Keratinocyte (primary cell): ENCODE measurements at regions not wholly inside any gene's neighbourhood (a gene's known extent, or its start where the extent isn't known, plus 50 kb on each side); places are given as distances from the start of the nearest gene placed in this dataset.
"Not testable (repeated sequence)": the region's sequence is repeated elsewhere in the genome, so short reads cannot be mapped to it uniquely, and the experiment has no call there.

ENCODE experiments used
- DNase-seq: peaks from one replicate; pipeline ENCODE4 v3.0.0-alpha.2; 2011; ENCODE audit warnings: low read depth, missing footprints, low spot score
- FAIRE-seq: peaks from 2 replicates; lab custom pipeline; 2011; peaks lifted over from hg19 to GRCh38; lab: Jason Lieb, UNC
- H2AFZ ChIP-seq: 2 replicates; pipeline ENCODE4 v1.6.0; 2012; ENCODE audit warnings: low read length, control low read depth, inconsistent platforms; ENCODE audit not compliant: control insufficient read depth
- H3K27ac ChIP-seq: 2 replicates; pipeline ENCODE4 v1.5.1; 2011; ENCODE audit warnings: low read length; ENCODE audit not compliant: control insufficient read depth, insufficient read depth
- H3K27me3 ChIP-seq: 3 replicates; pipeline ENCODE4 v1.6.0; 2011; ENCODE audit warnings: low read length; ENCODE audit not compliant: control insufficient read depth, insufficient read depth; ENCODE audit errors: extremely low read depth
- H3K36me3 ChIP-seq, 2 experiments: 2 replicates in 1 of 2; 3 replicates in 1 of 2; pipeline ENCODE4 v1.5.1; 2011; ENCODE audit warnings: low read length in 2 of 2, mild to moderate bottlenecking in 1 of 2; ENCODE audit not compliant: control insufficient read depth in 2 of 2, insufficient read depth in 2 of 2; ENCODE audit errors: extremely low read depth in 1 of 2
- H3K4me1 ChIP-seq: 3 replicates; pipeline ENCODE4 v1.5.1; 2011; ENCODE audit warnings: low read length; ENCODE audit not compliant: control insufficient read depth, insufficient read depth; ENCODE audit errors: extremely low read depth
- H3K4me2 ChIP-seq: 3 replicates; pipeline ENCODE4 v1.6.0; 2011; ENCODE audit warnings: low read depth, low read length; ENCODE audit not compliant: control insufficient read depth, insufficient read depth; ENCODE audit errors: extremely low read depth
- H3K4me3 ChIP-seq, 3 experiments: fragments of 200-600 bp in 1 of 3; sonication (generic) in 1 of 3; 2 replicates in 2 of 3; 3 replicates in 1 of 3; pipeline ENCODE4 v1.5.1; 2011 to 2016; ENCODE audit warnings: low read length in 3 of 3, mild to moderate bottlenecking in 3 of 3, control low read depth in 2 of 3, inconsistent platforms in 1 of 3, low read depth in 1 of 3, mixed read lengths in 1 of 3, mixed run types in 1 of 3, moderate library complexity in 1 of 3; ENCODE audit not compliant: control insufficient read depth in 2 of 3, insufficient read depth in 2 of 3; ENCODE audit errors: extremely low read depth in 1 of 3
- H3K79me2 ChIP-seq: 2 replicates; pipeline ENCODE4 v1.6.0; 2012; ENCODE audit warnings: low read length; ENCODE audit not compliant: control insufficient read depth, insufficient read depth
- H3K9ac ChIP-seq: 3 replicates; pipeline ENCODE4 v1.6.0; 2011; ENCODE audit warnings: low read length; ENCODE audit not compliant: control insufficient read depth, insufficient read depth; ENCODE audit errors: extremely low read depth
- H3K9me1 ChIP-seq: 3 replicates; pipeline ENCODE4 v1.6.0; 2011; ENCODE audit warnings: low read length; ENCODE audit not compliant: control insufficient read depth, insufficient read depth; ENCODE audit errors: extremely low read depth
- H3K9me3 ChIP-seq: 2 replicates; pipeline ENCODE4 v1.5.1; 2012; ENCODE audit warnings: low read depth, low read length; ENCODE audit not compliant: control insufficient read depth
- H4K20me1 ChIP-seq: 3 replicates; pipeline ENCODE4 v1.6.0; 2011; ENCODE audit warnings: low read length; ENCODE audit not compliant: control insufficient read depth, insufficient read depth; ENCODE audit errors: extremely low read depth
- CTCF ChIP-seq, 3 experiments: IDR thresholded peaks in 1 of 3; conservative IDR thresholded peaks in 1 of 3; optimal IDR thresholded peaks in 1 of 3; 2 replicates in 2 of 3; 3 replicates in 1 of 3; pipeline versions ENCODE3 to v1.5.1; 2011; ENCODE audit warnings: low read length in 3 of 3, mild to moderate bottlenecking in 3 of 3, moderate library complexity in 2 of 3, control low read depth in 1 of 3, inconsistent platforms in 1 of 3; ENCODE audit not compliant: insufficient read depth in 2 of 3; ENCODE audit errors: extremely low read depth in 1 of 3
- EZH2 ChIP-seq: IDR thresholded peaks from one replicate; pipeline ENCODE4 v1.6.1; 2012; ENCODE audit warnings: inconsistent platforms, mild to moderate bottlenecking, low read length, moderate library complexity
- dilution Hi-C: fragments of 300-500 bp; cut with MboI; formaldehyde crosslinking; loops from one replicate; pipeline ENCODE4 v1.7.0; 2020; ENCODE audit warnings: low sequenced_read_pairs; ENCODE audit not compliant: extremely low pct_ligation_motif_present

- Histone ChIP-seq H3K36me3 (no peaks in the 10 kb centered on the region), H3K4me1 (no peaks in the 10 kb centered on the region), H4K20me1 (no peaks in the 10 kb centered on the region), H3K4me3 (no peak overlapping the region), H3K79me2 (no peaks in the 10 kb centered on the region), H3K9me3 (peaks cover 2% of the 10 kb centered on the region), H3K27ac (no peak overlapping the region), H2AFZ (no peak overlapping the region), H3K4me2 (no peak overlapping the region), H3K9ac (no peak overlapping the region), H3K27me3 (no peaks in the 10 kb centered on the region), H3K9me1 (no peaks in the 10 kb centered on the region)
- TF ChIP-seq CTCF (optimal IDR thresholded peaks at IDR 0.05 in 1 of 3, IDR thresholded peaks at IDR 0.05 in 1 of 3, conservative IDR thresholded peaks at IDR 0.05 in 1 of 3; ENCODE audit: extremely low read depth in 1 of 3, insufficient read depth in 2 of 3, low read length in 3 of 3) (no peak), EZH2 (no peak)
- dilution Hi-C loops, result no loop called here
- DNase-seq (no peak), FAIRE-seq (no peak)
These were observed 90.1 kb upstream of the KCNJ18 start for GRCh38 chr17:21602176-21602575.

GRCh38 chr17:21603292-21603691, 89.0 kb upstream of the KCNJ18 start:
- H3K9ac ChIP-seq, H4K20me1 ChIP-seq, H3K79me2 ChIP-seq, FAIRE-seq, H2AFZ ChIP-seq, dilution Hi-C loops, H3K4me2 ChIP-seq, H3K4me3 ChIP-seq, H3K27me3 ChIP-seq, H3K27ac ChIP-seq, H3K9me3 ChIP-seq, H3K4me1 ChIP-seq, DNase-seq, H3K9me1 ChIP-seq, H3K36me3 ChIP-seq: not testable (repeated sequence)

- H3K4me1 ChIP-seq, H3K36me3 ChIP-seq, H2AFZ ChIP-seq, H3K27ac ChIP-seq, H4K20me1 ChIP-seq, H3K79me2 ChIP-seq, H3K27me3 ChIP-seq, FAIRE-seq, H3K9me1 ChIP-seq, H3K4me3 ChIP-seq, DNase-seq, H3K9me3 ChIP-seq, H3K4me2 ChIP-seq, dilution Hi-C loops, H3K9ac ChIP-seq: not testable (repeated sequence)
These were observed 80.9 kb upstream of the KCNJ18 start for GRCh38 chr17:21611443-21611842.

- DNase-seq, H3K36me3 ChIP-seq, dilution Hi-C loops: not testable (repeated sequence)
These were observed 79.9 kb upstream of the KCNJ18 start for GRCh38 chr17:21612123-21613070.

More at GRCh38 chr17:21612123-21613070, 79.9 kb upstream of the KCNJ18 start:
- H3K4me1 ChIP-seq, H3K9ac ChIP-seq, H3K9me3 ChIP-seq, H3K4me2 ChIP-seq, H3K9me1 ChIP-seq, H2AFZ ChIP-seq, H3K4me3 ChIP-seq, FAIRE-seq, H3K27ac ChIP-seq, H4K20me1 ChIP-seq, H3K79me2 ChIP-seq, H3K27me3 ChIP-seq: not testable (repeated sequence)
